Loucy (cell line): ENCODE measurements at regions not wholly inside any gene's neighbourhood (a gene's known extent, or its start where the extent isn't known, plus 50 kb on each side); places are given as distances from the start of the nearest gene placed in this dataset.
"Not testable (repeated sequence)": the region's sequence is repeated elsewhere in the genome, so short reads cannot be mapped to it uniquely, and the experiment has no call there.

Source experiments
- EZH2phosphoT487 ChIP-seq: fragments of 200-600 bp; IDR thresholded peaks from 2 replicates; pipeline ENCODE4 v1.6.1; 2018; ENCODE audit warnings: antibody characterized with exemption, mild to moderate bottlenecking, moderate library complexity, borderline replicate concordance
- TF ChIP-seq, protein P1 (sequence below): fragments of 200-600 bp; sonication (generic); conservative IDR thresholded peaks from 2 replicates; pipeline ENCODE4 v1.5.1; 2014; ENCODE audit warnings: mild to moderate bottlenecking, antibody characterized with exemption, low read length

GRCh38 chr1:148320079-148320478, 163.0 kb downstream of the PPIAL4G start:
- TF ChIP-seq, protein P1, sequence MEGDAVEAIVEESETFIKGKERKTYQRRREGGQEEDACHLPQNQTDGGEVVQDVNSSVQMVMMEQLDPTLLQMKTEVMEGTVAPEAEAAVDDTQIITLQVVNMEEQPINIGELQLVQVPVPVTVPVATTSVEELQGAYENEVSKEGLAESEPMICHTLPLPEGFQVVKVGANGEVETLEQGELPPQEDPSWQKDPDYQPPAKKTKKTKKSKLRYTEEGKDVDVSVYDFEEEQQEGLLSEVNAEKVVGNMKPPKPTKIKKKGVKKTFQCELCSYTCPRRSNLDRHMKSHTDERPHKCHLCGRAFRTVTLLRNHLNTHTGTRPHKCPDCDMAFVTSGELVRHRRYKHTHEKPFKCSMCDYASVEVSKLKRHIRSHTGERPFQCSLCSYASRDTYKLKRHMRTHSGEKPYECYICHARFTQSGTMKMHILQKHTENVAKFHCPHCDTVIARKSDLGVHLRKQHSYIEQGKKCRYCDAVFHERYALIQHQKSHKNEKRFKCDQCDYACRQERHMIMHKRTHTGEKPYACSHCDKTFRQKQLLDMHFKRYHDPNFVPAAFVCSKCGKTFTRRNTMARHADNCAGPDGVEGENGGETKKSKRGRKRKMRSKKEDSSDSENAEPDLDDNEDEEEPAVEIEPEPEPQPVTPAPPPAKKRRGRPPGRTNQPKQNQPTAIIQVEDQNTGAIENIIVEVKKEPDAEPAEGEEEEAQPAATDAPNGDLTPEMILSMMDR, result not testable (repeated sequence)
- TF ChIP-seq EZH2phosphoT487, result not testable (repeated sequence)
